Esophagus squamous epithelium (tissue), 5 donors: ENCODE measurements at regions not wholly inside any gene's neighbourhood (a gene's known extent, or its start where the extent isn't known, plus 50 kb on each side); places are given as distances from the start of the nearest gene placed in this dataset.

ENCODE experiments used
- DNase-seq: peaks from one replicate; lab custom pipeline; 2025; lab: John Stamatoyannopoulos, UW
- H3K27ac ChIP-seq, 4 donors: fragments of 200-600 bp; sonication (generic); one replicate each; pipeline ENCODE4 v1.5.1; 2016 to 2019; ENCODE audit warnings: mild to moderate bottlenecking in 1 of 4
- H3K27me3 ChIP-seq, 4 donors: fragments of 200-600 bp; sonication (generic); 1 replicate in 3 of 4; 2 replicates in 1 of 4; pipeline versions ENCODE4 v1.5.1 to v1.6.0; 2017 to 2021; ENCODE audit warnings: antibody characterized with exemption in 1 of 4
- H3K36me3 ChIP-seq, 3 donors: fragments of 200-600 bp; sonication (generic); one replicate each; pipeline ENCODE4 v1.5.1; 2016 to 2019
- H3K4me1 ChIP-seq, 3 donors: fragments of 200-600 bp; sonication (generic); one replicate each; pipeline ENCODE4 v1.5.1; 2017 to 2019
- H3K4me3 ChIP-seq, 4 donors: fragments of 200-600 bp; sonication (generic); 1 replicate in 3 of 4; 2 replicates in 1 of 4; pipeline ENCODE4 v1.5.1; 2016 to 2019; ENCODE audit warnings: mild to moderate bottlenecking in 2 of 4, moderate library complexity in 1 of 4
- H3K9me3 ChIP-seq, 3 donors: fragments of 200-600 bp; sonication (generic); one replicate each; pipeline ENCODE4 v1.5.1; 2016 to 2019
- POLR2A ChIP-seq, 4 donors: fragments of 450-650 bp; IDR thresholded peaks; one replicate each; pipeline ENCODE4 v1.6.1; 2017; ENCODE audit warnings: antibody characterized with exemption in 4 of 4, mild to moderate bottlenecking in 4 of 4, moderate library complexity in 3 of 4
- WGBS, 2 donors: methylation state at CpG; one replicate each; pipeline ENCODE4 v1.1.5; 2018; 5-methylcytosine and 5-hydroxymethylcytosine counted together
- intact Hi-C: fragments of 100-400 bp; cut with DNase I; formaldehyde crosslinking; loops from one replicate; pipeline ENCODE4 v1.15.0; 2022
- TF ChIP-seq, protein P1 (sequence below), 6 experiments: fragments of 450-650 bp in 4 of 6; fragments of 200-600 bp in 2 of 6; sonication (generic) in 2 of 6; IDR thresholded peaks; one replicate each; pipeline ENCODE4 v1.5.1; 2016 to 2019; ENCODE audit warnings: antibody characterized with exemption in 6 of 6, mild to moderate bottlenecking in 4 of 6, moderate library complexity in 4 of 6
- donor health status: DM: yes; HTN: yes; CAD: no.

DNA sequence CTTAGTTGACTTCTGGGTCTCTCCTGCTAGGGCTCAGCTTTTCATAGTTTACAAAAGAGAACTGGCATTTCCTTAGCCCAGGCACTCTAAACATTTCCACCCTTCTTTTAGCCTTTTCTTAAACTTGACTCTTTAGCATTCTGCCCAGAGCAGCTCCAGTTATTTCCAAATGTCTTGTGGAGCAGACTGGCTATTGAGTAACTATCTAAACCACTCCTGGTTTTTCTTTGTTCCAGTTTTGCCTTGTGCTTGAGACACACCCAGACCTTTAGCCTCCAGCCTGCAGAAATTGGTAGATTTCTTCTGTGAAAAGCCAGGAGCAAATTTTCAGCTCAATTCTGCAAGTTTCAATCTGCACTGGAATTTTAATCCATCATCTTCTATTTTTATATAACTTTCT is 1813.1 kb downstream of the OLFM4 start:
- H3K4me3 ChIP-seq: no peak overlapping the region
- H3K36me3 ChIP-seq: no peaks in the 10 kb centered on the region
- H3K27me3 ChIP-seq: no peaks in the 10 kb centered on the region
- H3K9me3 ChIP-seq: no peaks in the 10 kb centered on the region
- H3K4me1 ChIP-seq: peaks cover 0 to 8% (median 0%) of the 10 kb centered on the region in 3 donors
- no peak for DNase-seq
- intact Hi-C loops: no loop called here
- H3K27ac ChIP-seq: no peak overlapping the region
- TF ChIP-seq, protein P1, sequence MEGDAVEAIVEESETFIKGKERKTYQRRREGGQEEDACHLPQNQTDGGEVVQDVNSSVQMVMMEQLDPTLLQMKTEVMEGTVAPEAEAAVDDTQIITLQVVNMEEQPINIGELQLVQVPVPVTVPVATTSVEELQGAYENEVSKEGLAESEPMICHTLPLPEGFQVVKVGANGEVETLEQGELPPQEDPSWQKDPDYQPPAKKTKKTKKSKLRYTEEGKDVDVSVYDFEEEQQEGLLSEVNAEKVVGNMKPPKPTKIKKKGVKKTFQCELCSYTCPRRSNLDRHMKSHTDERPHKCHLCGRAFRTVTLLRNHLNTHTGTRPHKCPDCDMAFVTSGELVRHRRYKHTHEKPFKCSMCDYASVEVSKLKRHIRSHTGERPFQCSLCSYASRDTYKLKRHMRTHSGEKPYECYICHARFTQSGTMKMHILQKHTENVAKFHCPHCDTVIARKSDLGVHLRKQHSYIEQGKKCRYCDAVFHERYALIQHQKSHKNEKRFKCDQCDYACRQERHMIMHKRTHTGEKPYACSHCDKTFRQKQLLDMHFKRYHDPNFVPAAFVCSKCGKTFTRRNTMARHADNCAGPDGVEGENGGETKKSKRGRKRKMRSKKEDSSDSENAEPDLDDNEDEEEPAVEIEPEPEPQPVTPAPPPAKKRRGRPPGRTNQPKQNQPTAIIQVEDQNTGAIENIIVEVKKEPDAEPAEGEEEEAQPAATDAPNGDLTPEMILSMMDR (IDR thresholded peaks at IDR 0.05): no peak
- TF ChIP-seq POLR2A (IDR thresholded peaks at IDR 0.05): no peak

DNA sequence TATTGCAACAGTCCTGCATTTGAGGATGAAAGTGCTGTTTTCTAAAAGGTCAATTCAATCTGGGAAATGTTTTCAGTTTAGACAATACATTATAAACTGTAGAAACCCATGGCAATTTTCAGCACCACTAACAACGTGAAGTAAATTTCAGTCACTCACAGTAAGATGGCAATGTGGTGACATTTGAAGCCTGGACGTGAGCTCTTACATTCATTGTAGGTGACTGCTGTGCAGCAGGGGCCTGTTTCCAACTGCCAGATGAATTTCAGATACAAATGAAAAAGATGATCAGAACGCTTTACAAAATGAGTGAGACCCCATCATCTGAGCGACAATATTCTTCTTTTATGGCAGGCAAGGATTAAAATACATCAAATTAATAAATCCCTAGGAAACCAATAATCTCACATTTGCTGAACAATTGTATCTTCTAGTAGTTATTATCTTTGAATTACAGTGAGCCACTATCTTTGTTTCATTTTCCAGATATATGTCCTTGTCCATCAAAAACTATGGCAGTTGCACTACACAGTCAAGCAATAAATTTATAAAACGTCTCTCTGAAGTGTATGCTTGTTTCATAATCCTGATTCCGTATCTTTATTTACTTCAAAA is 1816.8 kb downstream of the OLFM4 start:
- H3K9me3 ChIP-seq: no peaks in the 10 kb centered on the region
- H3K27ac ChIP-seq: no peak overlapping the region
- TF ChIP-seq, protein P1 (IDR thresholded peaks at IDR 0.05): no peak
- TF ChIP-seq POLR2A (IDR thresholded peaks at IDR 0.05): no peak
- no peak overlapping the region for H3K4me3 ChIP-seq
- H3K36me3 ChIP-seq: no peaks in the 10 kb centered on the region
- intact Hi-C loops: no loop called here
- 52 to 68% methylated on average over 6 of the region's 6 CpGs for WGBS, 2 donors
- no peaks in the 10 kb centered on the region for H3K27me3 ChIP-seq
- H3K4me1 ChIP-seq: peaks cover 0 to 8% (median 0%) of the 10 kb centered on the region in 3 donors
- DNase-seq: no peak

DNA sequence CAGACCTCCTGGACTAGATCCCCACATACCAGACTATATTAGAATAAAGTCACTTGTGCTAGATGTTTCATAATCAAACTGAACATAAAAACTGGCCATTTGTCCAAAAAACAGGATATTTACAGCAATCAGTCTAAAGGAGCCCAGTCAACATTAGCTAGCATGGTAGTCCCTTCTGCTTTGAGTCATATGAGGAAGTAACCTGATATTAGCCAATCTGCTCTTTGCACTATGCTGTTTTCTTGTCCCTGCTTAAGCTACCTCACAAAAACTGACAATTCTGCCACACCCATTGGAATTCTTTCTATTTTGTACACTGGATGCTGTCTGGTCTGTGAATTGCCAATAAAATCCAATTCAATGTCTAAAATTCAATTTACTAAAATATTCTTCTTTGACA is 1824.2 kb downstream of the OLFM4 start:
- intact Hi-C loops: no loop called here
- no peaks in the 10 kb centered on the region for H3K4me1 ChIP-seq
- no peaks in the 10 kb centered on the region for H3K27me3 ChIP-seq
- no peaks in the 10 kb centered on the region for H3K36me3 ChIP-seq
- no peak for TF ChIP-seq POLR2A (IDR thresholded peaks at IDR 0.05)
- TF ChIP-seq, protein P1 (IDR thresholded peaks at IDR 0.05): no peak
- no peak overlapping the region for H3K4me3 ChIP-seq
- DNase-seq: no peak
- H3K27ac ChIP-seq: no peak overlapping the region
- no peaks in the 10 kb centered on the region for H3K9me3 ChIP-seq

DNA sequence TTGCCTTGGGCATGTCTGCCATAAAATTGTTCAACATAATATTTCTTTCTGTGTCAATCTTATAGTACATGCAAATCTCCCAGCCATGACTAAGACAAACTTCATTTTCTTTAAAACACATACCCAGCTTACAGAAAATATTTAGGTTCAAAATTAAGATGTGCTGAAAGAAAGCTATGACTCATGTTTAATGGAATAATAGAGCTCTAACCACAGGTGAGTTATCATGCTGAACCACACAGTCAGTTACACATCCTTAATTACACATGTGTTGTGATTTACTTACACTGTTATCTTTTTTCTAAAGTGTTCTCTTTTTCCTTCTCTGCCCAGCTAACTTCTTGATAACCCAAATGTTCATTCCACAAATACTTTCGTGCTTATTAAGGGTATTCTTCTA is 1831.2 kb downstream of the OLFM4 start:
- H3K27me3 ChIP-seq: no peaks in the 10 kb centered on the region
- H3K36me3 ChIP-seq: no peaks in the 10 kb centered on the region
- 44 to 55% methylated on average over 1 of the region's 1 CpG for WGBS, 2 donors
- no peak for TF ChIP-seq POLR2A (IDR thresholded peaks at IDR 0.05)
- TF ChIP-seq, protein P1 (IDR thresholded peaks at IDR 0.05): no peak
- H3K27ac ChIP-seq: no peak overlapping the region
- H3K4me1 ChIP-seq: no peaks in the 10 kb centered on the region
- no peak overlapping the region for H3K4me3 ChIP-seq
- H3K9me3 ChIP-seq: no peaks in the 10 kb centered on the region
- intact Hi-C loops: no loop called here
- DNase-seq: no peak

DNA sequence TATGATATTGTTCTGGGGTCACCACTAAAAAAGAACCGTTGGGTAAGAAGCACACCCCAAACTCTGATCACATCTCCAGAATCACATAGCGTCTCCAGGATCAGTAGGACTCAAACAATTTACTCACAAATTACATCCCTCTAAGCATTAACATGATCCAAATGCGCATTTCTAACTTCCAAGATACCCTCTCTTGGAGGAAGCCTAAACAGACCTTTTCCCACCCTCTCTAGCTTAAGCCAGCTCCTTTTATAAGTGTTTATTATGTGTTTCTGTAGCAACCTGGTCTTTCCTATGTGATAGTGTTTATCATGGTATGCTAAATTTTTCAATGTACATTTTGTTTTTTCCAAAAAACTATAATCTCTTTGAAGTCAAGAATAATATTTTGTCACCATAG is 1846.5 kb downstream of the OLFM4 start:
- 82 to 83% methylated on average over 3 of the region's 3 CpGs for WGBS, 2 donors
- no peak overlapping the region for H3K27ac ChIP-seq
- no peaks in the 10 kb centered on the region for H3K9me3 ChIP-seq
- no peaks in the 10 kb centered on the region for H3K27me3 ChIP-seq
- intact Hi-C loops: no loop called here
- H3K4me3 ChIP-seq: no peak overlapping the region
- DNase-seq: no peak
- TF ChIP-seq, protein P1 (IDR thresholded peaks at IDR 0.05): no peak
- TF ChIP-seq POLR2A (IDR thresholded peaks at IDR 0.05): no peak
- no peaks in the 10 kb centered on the region for H3K36me3 ChIP-seq
- H3K4me1 ChIP-seq: no peaks in the 10 kb centered on the region
